Embryonic facial prominence (tissue), 1 donor: ENCODE measurements at regions not wholly inside any gene's neighbourhood (a gene's known extent, or its start where the extent isn't known, plus 50 kb on each side); places are given as distances from the start of the nearest gene placed in this dataset.
"Not testable (repeated sequence)": the region's sequence is repeated elsewhere in the genome, so short reads cannot be mapped to it uniquely, and the experiment has no call there.

Source experiments
- DNase-seq: peaks from one replicate; pipeline ENCODE4 v3.0.0-alpha.2; 2016; ENCODE audit errors: extremely low spot score

DNA sequence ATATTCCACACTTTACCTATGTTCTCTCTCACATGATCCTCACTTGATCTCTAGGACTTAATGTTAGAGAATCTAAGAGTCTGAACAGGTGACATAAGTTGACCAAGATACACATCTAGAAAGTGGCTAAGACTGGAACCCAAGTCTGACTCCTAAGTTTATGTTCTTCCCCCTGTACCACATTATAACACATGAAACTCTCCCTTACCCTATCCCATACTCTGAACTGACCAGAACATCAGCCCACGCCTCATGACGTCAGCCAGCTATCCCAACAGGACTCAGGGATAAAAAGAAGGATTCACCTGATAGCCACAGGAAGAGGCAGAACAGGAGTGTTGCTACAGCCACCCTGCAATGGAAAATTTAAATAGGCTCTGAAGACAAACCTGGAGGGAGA, 392.2 kb downstream of the ZEB2 start:
- DNase-seq, result no peak

GRCh38 chr2:144126302-144126701, 393.6 kb downstream of the ZEB2 start:
- DNase-seq, result no peak

DNA sequence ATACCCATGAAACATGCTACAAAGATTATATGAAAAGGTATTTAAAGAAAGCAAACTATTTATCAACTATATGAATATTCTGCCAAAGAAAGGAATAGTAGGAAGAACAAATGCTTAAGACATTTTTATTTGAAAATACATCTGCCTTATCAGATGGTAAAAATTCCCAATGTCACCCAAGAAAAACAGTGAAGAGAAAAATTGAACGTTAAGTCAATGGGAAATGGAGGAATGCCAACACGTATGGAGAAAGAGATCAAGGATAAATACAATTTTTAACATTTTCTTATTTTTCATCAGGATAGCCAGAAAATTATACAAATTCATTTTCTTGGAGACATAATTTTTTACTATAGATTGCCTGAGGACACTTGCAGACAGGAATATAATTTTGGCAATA, 394.2 kb downstream of the ZEB2 start:
- DNase-seq, result no peak

- DNase-seq, result no peak
Observed at GRCh38 chr2:144124882-144125281, 395.0 kb downstream of the ZEB2 start.

DNA sequence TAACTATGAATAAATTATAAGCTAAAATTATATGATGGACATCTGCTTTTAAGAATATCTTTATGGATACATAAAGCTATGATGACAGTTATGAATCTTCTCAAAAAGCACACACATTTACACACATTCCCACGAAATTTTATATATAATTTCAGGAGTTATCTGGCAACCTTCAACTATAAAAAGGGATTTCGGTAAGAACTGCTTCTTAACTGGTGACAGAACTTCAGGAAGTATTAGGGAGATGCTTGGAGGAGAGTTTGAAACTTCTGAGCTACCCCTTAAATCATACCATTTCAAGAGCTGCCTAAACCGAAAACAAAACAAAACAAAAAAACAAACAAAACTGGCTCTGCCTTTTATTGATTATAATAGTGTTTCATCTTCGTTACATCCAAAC, 399.4 kb downstream of the ZEB2 start:
- no peak for DNase-seq

DNA sequence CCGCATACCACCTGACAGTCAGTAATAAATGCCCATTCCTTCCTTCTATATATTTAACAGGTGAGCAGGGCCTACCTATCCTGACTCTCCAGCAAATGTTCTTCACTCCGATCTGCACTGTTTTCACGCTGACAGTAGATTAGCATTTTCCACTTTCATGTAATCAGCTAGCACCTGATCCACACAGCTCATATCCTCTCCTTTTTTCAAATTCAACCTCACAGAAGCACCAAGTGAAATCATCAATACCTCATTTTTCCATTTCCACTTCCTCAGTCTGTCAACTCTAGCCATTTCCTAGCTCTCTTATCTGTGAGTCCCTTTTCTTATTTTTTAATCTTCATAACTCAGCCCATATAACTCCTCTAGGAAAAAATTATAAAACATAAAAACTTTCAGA, 402.8 kb downstream of the ZEB2 start:
- DNase-seq, result no peak

GRCh38 chr2:144115739-144116291, 404.1 kb downstream of the ZEB2 start:
- no peak for DNase-seq

GRCh38 chr2:144114760-144115159, 405.2 kb downstream of the ZEB2 start:
- DNase-seq, result no peak

GRCh38 chr2:144111437-144111836, 408.5 kb downstream of the ZEB2 start:
- no peak for DNase-seq

- not testable (repeated sequence) for DNase-seq
Observed at GRCh38 chr2:144106104-144106503, 413.8 kb downstream of the ZEB2 start.

DNA sequence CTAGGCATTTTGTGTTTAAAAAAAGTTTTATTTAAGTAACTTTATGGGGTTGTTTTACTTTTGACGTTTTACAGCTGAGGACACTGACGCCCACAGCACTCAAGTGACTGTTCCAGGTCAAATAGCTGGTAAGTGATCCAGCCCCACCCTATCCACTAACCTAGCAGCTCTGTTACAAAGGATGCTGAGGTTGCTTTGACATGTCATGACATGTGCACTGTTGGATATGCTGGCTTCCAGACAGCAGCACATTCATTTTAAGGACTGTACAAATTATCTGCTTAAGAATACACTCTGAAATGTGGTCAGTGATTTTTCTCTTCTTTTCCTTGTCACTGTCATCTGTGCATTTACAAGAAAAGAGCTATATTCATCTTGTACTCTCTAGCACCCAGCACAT, 417.5 kb downstream of the ZEB2 start:
- no peak for DNase-seq

DNA sequence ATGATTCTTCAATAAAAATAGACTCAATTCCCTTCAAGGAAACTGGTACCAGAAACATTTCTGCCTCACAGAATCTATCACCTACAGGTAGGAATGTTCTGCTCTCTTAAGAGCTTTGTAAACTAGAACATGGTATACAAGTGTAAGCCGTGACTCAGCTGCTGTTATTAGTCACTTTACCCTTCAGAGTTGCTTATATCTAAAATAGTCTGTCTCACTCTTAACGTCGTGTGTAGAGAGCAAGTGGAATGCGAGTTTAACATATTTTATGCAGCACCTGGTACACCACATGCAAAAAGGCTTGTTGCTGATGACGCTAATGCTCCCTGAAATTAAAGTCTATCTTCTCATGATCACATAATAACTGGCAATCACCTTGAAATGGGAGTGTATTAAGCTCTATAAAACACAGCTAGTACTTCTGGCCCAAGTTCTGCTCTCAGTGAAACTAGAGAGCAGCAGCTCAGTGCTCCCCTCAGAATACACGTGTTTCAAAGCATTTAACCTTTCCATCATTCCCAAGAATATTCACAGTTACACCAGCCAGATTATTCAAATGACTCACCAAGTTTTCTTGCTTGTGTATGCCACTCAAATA, 420.0 kb downstream of the ZEB2 start:
- no peak for DNase-seq

DNA sequence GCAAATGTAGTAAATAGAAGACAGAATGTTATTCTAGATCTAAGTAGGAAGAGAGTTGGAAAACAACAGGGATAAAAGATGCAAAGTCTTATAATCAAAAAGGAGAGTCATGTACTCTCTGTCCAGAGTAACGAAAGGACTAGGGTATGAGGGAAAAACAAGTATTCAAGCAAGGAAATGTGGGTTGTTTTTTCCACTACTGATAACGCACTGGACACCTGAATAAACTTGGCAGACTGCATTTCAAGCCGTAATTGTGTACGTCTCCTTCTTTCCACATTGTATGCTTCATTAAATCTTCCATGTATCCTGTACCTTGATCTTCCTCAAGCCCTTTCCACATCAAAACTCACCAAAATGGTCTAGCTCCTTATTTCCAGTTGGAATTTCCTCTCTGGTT, 420.6 kb downstream of the ZEB2 start:
- no peak for DNase-seq

GRCh38 chr2:144097440-144098225, 422.3 kb downstream of the ZEB2 start:
- no peak for DNase-seq

GRCh38 chr2:144096531-144096930, 423.4 kb downstream of the ZEB2 start:
- no peak for DNase-seq

DNA sequence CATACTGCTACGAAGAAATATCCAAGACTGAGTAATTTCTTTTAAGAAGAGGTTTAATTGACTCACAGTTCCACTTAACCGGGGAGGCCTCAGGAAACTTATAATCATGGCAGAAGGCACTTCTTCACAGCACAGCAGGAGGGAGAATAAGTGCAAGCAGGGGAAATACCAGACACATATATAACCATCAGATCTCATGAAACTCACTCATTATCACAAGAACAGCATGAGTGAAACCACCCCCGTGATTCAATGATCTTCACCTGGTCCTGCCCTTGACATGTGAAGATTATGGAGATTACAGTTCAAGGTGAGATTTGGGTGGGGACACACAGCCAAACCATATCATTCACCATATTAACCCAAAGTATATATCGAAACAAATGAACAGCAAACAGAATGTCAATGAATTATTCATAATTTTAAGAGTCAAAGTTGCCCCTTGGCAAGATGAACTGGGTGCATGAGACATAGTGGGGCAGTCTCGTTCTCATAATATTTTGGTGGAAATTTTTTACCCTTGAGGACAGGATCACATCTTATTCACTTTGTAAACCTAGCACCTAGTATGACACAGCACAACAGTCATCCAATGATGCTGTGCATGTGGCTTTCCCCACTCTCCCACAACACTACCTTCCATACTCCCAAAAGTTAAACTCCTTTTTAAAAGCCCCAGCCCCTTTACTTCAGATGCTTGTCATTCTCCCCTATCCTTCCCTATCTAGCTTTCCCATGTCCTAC, 425.3 kb downstream of the ZEB2 start:
- DNase-seq, result no peak

DNA sequence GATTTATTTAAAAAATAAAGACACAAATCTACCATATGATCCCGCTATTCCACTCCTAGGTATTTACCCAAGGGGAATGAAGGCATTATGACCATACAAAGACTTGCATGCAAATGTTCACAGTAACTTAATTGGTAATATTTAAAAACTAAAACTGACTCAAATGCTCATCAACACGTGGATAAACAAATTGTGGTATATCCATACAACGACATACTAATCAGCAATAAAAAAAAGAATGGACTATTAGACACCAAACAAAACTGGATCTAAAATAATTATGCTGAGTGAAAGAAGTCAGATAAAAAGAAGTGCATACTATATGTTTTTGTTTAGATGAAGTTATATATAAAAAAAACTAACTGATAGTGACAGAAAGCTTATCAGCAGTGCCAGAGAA, 428.3 kb downstream of the ZEB2 start:
- DNase-seq, result no peak

DNA sequence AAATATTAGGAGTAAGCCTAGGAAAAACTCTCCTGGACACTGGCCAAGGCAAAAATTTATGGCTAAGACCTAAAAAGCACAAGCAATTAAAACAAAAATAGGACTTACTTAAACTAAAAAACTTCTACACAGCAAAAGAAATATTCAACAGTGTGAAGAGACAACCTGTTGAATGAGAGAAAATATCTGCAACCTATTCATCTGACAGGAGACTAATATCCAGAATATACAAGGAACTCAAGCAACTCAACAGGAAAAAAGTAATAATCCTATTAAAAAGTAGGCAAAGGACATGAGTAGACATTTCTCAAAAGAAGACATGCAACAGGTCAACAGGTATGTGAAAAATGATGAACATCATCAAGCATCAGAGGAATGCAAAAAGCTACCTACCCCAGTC, 431.1 kb downstream of the ZEB2 start:
- no peak for DNase-seq

- no peak for DNase-seq
Observed at GRCh38 chr2:144086965-144087364, 433.0 kb downstream of the ZEB2 start.

GRCh38 chr2:144085016-144085415, 434.9 kb downstream of the ZEB2 start:
- DNase-seq, result no peak

GRCh38 chr2:144084114-144084661, 435.7 kb downstream of the ZEB2 start:
- no peak for DNase-seq

DNA sequence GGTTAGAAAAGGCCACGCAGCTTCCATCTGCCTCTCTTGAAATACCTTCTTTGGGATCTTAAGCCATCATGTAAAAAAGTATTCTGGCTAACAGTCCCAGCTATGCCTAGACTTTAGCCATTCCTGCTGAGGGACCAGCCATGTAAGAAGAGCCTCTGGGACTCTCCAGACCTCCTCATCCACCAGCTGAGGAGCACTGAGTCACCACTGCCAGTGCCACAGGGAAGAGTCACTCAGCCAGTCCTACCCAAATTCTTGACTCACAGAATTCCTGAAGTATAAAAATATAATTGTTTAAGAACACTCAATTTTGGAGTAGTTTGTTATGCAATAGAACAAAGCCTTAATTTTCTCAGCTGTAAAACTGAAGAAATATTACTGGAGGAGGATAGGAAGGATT, 436.7 kb downstream of the ZEB2 start:
- no peak for DNase-seq
